ENCODE measurements at regions not wholly inside any gene's neighbourhood (a gene's known extent, or its start where the extent isn't known, plus 50 kb on each side); places are given as distances from the start of the nearest gene placed in this dataset.

DNA sequence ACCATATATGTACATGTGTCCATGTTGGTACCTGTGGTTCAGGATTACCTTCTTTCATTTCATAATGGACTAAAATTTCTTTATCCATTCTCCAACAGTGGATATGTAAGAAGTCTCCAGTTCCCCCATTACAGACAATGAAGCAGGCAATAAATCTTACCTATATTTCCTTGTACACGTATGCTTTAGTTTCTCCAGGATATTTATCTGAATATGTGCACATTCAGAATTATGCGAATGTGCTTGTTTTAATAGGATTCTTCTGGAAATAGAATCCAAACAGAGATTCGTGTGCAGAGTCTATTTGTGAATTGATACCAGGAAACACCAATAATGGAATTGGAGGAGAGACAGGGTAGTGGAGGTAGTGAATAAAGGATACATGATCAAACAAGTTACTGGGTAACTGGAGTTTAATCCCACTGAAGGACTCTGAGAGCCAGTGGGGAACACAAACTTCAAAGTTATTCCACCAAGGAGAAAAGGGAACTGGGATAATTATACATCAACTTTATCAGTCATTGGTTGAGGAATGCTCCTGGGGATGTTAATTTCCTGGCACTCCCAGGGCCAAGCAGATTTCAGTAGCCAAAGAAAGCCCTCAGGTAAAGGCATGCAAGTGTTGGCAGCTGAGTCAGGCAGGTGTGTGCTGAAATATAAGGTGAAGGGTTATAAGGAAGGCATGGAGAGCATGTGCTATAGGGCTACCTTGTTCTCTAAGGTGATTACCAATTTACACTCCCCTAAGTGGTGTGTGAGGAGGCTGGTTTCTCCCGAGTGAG, 374.9 kb upstream of the PBX1 start:
- DNase-seq = no peak

- no peak for DNase-seq
Measured at GRCh38 chr1:164186881-164187280, 372.1 kb upstream of the PBX1 start.

- no peak for DNase-seq
Measured at GRCh38 chr1:164188497-164188896, 370.5 kb upstream of the PBX1 start.

GRCh38 chr1:164191191-164191590, 367.8 kb upstream of the PBX1 start:
- no peak for DNase-seq

- DNase-seq = no peak
Measured at GRCh38 chr1:164210211-164210739, 348.7 kb upstream of the PBX1 start.

- no peak for DNase-seq
Measured at GRCh38 chr1:164223378-164223777, 335.6 kb upstream of the PBX1 start.

DNA sequence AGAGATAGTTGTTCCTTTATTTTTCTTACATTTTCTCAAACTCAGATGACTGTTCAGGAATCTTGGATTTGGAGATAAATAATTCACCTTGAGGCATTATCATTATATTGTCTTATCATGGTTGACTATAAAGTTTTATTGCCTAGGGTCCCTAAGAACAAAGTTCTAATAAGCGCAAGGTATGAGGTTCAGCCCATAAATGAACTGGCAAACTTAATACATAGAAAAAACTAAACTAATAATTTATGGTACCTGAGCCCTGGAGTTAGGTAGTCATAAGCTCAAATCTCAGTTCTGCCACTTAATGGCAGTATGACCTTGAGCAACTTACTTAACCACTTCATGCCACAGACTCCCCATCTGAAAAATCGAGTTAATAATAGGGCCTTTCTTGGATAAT, 334.0 kb upstream of the PBX1 start:
- DNase-seq = no peak

GRCh38 chr1:164226977-164227376, 332.0 kb upstream of the PBX1 start:
- no peak for DNase-seq

- DNase-seq = no peak
Measured at GRCh38 chr1:164228928-164229327, 330.1 kb upstream of the PBX1 start.

DNA sequence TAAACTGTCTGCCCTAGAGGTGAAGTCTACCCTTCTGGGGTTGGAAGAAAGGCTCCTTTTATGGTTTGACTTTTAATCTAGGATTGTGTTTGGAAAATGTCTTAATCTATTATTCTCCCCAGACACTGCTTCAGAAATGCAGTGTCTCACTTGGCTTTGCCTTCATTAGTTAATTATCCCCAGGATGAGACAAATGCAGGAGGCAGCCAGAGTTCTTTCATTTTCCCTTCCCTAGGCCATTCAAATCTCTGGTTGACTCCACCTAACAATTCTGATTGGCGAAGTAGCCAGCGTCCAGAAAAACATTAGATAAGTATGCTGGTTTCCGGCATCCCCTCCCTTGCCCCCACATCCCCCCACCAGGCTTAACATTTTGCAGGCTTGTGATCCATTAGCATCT, 325.8 kb upstream of the PBX1 start:
- no peak for DNase-seq

- no peak for DNase-seq
Measured at GRCh38 chr1:164240081-164240480, 318.9 kb upstream of the PBX1 start.

DNA sequence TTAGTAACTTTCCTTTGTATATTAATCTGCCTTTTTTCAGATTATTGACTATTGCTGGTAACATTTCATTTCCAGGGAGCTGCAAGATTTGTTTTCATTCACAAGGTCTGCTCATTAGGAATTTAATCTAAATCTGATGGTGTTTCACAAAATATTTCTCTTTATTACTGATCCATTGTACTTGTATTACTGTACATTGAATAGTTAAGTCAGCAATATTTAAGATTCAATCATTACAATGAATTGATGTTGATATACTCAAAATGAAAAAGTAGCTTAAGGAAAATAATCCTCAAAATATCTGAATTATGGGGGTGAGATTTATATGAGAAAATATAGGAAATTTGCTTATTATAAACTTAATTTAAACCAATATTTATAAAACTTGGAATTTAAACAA, 308.6 kb upstream of the PBX1 start:
- DNase-seq = no peak

DNA sequence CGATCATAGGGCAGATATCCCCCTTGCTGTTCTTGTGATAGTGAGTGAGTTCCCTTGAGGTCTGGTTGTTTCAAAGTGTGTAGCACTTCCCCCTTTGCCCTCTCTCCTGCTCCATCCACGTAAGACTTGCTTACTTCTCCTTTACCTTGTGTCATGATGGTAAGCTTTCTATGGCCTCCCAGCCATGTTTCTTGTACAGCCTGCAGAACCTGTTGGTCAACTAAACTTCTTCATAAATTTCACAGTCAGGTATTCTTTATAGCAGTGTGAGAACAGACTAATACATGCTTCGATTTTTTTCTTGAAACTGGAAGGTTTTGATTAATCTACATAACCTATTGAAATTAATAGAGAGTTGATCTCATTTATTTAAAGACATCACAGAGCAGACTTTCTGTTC, 302.5 kb upstream of the PBX1 start:
- no peak for DNase-seq

GRCh38 chr1:164261691-164262240, 297.2 kb upstream of the PBX1 start:
- DNase-seq = no peak

- no peak for DNase-seq
Measured at GRCh38 chr1:164263540-164263939, 295.4 kb upstream of the PBX1 start.

GRCh38 chr1:164265232-164265631, 293.8 kb upstream of the PBX1 start:
- DNase-seq = no peak

DNA sequence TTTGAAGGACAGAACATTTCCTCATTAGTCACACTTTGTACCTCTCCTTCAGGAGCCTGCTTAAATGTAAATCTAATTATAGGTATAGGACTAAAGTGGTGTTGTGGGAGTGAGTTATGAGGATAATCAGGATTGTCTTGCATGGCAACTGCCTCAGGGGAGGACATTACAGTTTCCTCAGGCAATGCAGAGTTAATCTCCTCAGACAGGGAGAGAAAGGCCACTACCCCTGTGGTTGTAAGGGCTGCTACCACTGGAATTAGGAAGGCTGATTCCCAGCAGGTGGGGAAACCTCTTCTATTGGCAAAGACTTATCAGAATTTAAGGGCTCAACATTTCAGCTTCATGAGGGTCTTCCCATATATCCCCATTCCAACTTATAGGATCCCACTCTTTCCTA, 286.8 kb upstream of the PBX1 start:
- DNase-seq = no peak

- no peak for DNase-seq
Measured at GRCh38 chr1:164296172-164296571, 262.8 kb upstream of the PBX1 start.

GRCh38 chr1:164308101-164308500, 250.9 kb upstream of the PBX1 start:
- no peak for DNase-seq

DNA sequence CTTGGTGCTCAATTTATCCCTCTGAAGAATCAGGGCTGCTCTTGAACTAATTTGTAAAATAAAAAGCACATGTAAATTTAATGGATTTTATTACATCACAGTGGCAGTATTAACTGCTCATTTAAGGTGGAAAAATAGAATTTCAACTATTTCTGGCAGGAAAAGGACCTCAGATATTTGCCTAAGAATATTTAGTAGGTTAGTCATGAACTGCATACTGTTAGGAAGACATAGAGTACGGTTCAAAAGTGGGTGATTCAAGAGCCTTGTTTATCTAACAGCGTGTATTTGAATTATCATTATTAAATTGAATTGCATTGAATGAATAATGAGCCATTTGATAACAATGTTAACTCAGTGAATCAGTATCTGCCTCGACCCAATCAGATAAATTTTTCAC, 248.8 kb upstream of the PBX1 start:
- peak; percentile 23 for DNase-seq

DNA sequence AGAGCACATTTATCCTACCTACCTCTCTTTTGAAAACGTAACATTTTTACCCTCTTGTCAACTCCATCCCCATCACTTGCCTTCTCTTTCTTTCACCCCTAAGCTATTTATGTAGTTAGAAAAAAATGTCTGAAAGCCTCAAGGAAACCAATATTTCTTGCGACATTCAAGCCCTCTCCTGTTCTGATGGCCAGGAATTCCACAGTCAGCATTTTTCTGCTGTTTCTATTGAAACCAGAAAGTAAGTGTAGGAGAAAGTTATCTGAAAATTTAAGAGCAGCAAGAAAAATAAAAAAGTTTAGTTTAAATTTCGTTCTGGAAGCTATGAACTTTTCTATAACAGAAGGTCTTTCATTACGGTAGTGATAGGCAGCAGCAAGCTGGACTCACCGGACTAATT, 247.6 kb upstream of the PBX1 start:
- DNase-seq = no peak

- DNase-seq = peak; percentile 8
Measured at GRCh38 chr1:164320790-164321731, 237.9 kb upstream of the PBX1 start.

GRCh38 chr1:164325786-164326185, 233.2 kb upstream of the PBX1 start:
- no peak for DNase-seq

GRCh38 chr1:164333387-164333786, 225.6 kb upstream of the PBX1 start:
- DNase-seq = no peak
